GM18951 (cell line): ENCODE measurements at regions not wholly inside any gene's neighbourhood (a gene's known extent, or its start where the extent isn't known, plus 50 kb on each side); places are given as distances from the start of the nearest gene placed in this dataset.

Experiments
- POLR2A ChIP-seq: IDR thresholded peaks from 4 replicates; pipeline ENCODE4 v1.6.1; 2011; ENCODE audit warnings: mild to moderate bottlenecking; ENCODE audit not compliant: insufficient read length, insufficient read depth; ENCODE audit errors: extremely low read depth
- in situ Hi-C: fragments of 300-500 bp; cut with MboI; formaldehyde crosslinking; loops from one replicate; pipeline ENCODE4 v1.12.0; 2022; ENCODE audit warnings: low sequenced_read_pairs, mixed read lengths, inconsistent platforms; ENCODE audit not compliant: unreplicated experiment

- no peak for TF ChIP-seq POLR2A
- in situ Hi-C loops: no loop called here
Observed at GRCh38 chr5:66344544-66344943, 200.4 kb downstream of the SREK1 start.

GRCh38 chr5:66345281-66345680 is 201.2 kb downstream of the SREK1 start:
- TF ChIP-seq POLR2A: no peak
- in situ Hi-C loops: no loop called here

GRCh38 chr5:66346869-66347268 is 202.8 kb downstream of the SREK1 start:
- in situ Hi-C loops: no loop called here
- TF ChIP-seq POLR2A: no peak

- no peak for TF ChIP-seq POLR2A
- in situ Hi-C loops: no loop called here
Observed at GRCh38 chr5:66348387-66349125, 204.5 kb downstream of the SREK1 start.

GRCh38 chr5:66351813-66352212 is 207.7 kb downstream of the SREK1 start:
- no peak for TF ChIP-seq POLR2A
- in situ Hi-C loops: no loop called here

- in situ Hi-C loops: no loop called here
- TF ChIP-seq POLR2A: no peak
Observed at GRCh38 chr5:66353186-66353585, 209.1 kb downstream of the SREK1 start.

GRCh38 chr5:66354422-66354821 is 210.3 kb downstream of the SREK1 start:
- TF ChIP-seq POLR2A: no peak
- in situ Hi-C loops: no loop called here

GRCh38 chr5:66356011-66356565 is 212.0 kb downstream of the SREK1 start:
- in situ Hi-C loops: no loop called here
- TF ChIP-seq POLR2A: no peak

GRCh38 chr5:66358741-66359140 is 214.6 kb downstream of the SREK1 start:
- no peak for TF ChIP-seq POLR2A
- in situ Hi-C loops: no loop called here

GRCh38 chr5:66361070-66361469 is 217.0 kb downstream of the SREK1 start:
- in situ Hi-C loops: no loop called here
- TF ChIP-seq POLR2A: no peak

- in situ Hi-C loops: no loop called here
- TF ChIP-seq POLR2A: no peak
Observed at GRCh38 chr5:66362046-66362445, 217.9 kb downstream of the SREK1 start.

- no peak for TF ChIP-seq POLR2A
- in situ Hi-C loops: no loop called here
Observed at GRCh38 chr5:66362687-66363086, 218.6 kb downstream of the SREK1 start.

- in situ Hi-C loops: no loop called here
- TF ChIP-seq POLR2A: no peak
Observed at GRCh38 chr5:66363097-66363496, 219.0 kb downstream of the SREK1 start.

- TF ChIP-seq POLR2A: no peak
- in situ Hi-C loops: no loop called here
Observed at GRCh38 chr5:66364186-66364585, 220.1 kb downstream of the SREK1 start.
